IMR-90 (cell line): ENCODE measurements at regions not wholly inside any gene's neighbourhood (a gene's known extent, or its start where the extent isn't known, plus 50 kb on each side); places are given as distances from the start of the nearest gene placed in this dataset.

ENCODE experiments used
- ATAC-seq: fragments of 200-7000 bp; cut with Tn5 transposase; 2 replicates; pipeline ENCODE4 v1.9.1; 2020; ENCODE audit warnings: low read depth, mild to moderate bottlenecking, moderate library complexity
- BruUV-seq: library from RNA; stranded (reverse); fragments of 400-500 nt; replicated peaks from 2 replicates; lab custom pipeline; 2021; lab: Mats Ljungman, UMichigan
- CTCF ChIA-PET: fragments of 300-600 bp; formaldehyde crosslinking; extraction: SDS; loops from one replicate; lab custom pipeline; 2021; ENCODE audit warnings: antibody characterized with exemption; lab: Yijun Ruan, JAX
- POLR2A ChIA-PET: fragments of 300-600 bp; sonication (Branson Sonifier 250); formaldehyde crosslinking; loops from one replicate; lab custom pipeline; 2022; ENCODE audit warnings: antibody characterized with exemption; ENCODE audit not compliant: unreplicated experiment; lab: Charles Lee
- DNase-seq: peaks from one replicate; pipeline ENCODE4 v3.0.0; 2013
- H2AFZ ChIP-seq: replicated peaks from 2 replicates; pipeline ENCODE3; 2013; ENCODE audit warnings: low read length, mild to moderate bottlenecking; ENCODE audit not compliant: poor library complexity
- H2AK5ac ChIP-seq: 2 replicates; pipeline ENCODE4 v1.6.1; 2013; ENCODE audit warnings: low read depth, low read length, inconsistent platforms
- H2AK9ac ChIP-seq: replicated peaks from 2 replicates; pipeline ENCODE3; 2013; ENCODE audit warnings: mild to moderate bottlenecking, low read depth, low read length, moderate library complexity; ENCODE audit not compliant: poor library complexity
- H2BK120ac ChIP-seq: 2 replicates; pipeline ENCODE4 v1.6.1; 2013; ENCODE audit warnings: low read depth, low read length, inconsistent platforms
- H2BK15ac ChIP-seq: 3 replicates; pipeline ENCODE4 v1.6.1; 2013; ENCODE audit warnings: low read depth, low read length, inconsistent platforms
- H2BK20ac ChIP-seq: 2 replicates; pipeline ENCODE4 v1.6.1; 2013; ENCODE audit warnings: low read depth, mild to moderate bottlenecking, inconsistent platforms, low read length, moderate library complexity
- H2BK5ac ChIP-seq: 2 replicates; pipeline ENCODE4 v1.6.1; 2013; ENCODE audit warnings: mild to moderate bottlenecking, low read depth, low read length, inconsistent platforms; ENCODE audit not compliant: poor library complexity, severe bottlenecking
- H3K14ac ChIP-seq: replicated peaks from 2 replicates; pipeline ENCODE4 v1.6.1; 2013; ENCODE audit warnings: low read depth, low read length, inconsistent platforms
- H3K18ac ChIP-seq: 2 replicates; pipeline ENCODE4 v1.6.1; 2013; ENCODE audit warnings: low read depth, low read length, control low read depth
- H3K23ac ChIP-seq: 2 replicates; pipeline ENCODE4 v1.6.1; 2013; ENCODE audit warnings: low read depth, low read length, inconsistent platforms
- H3K27ac ChIP-seq: 2 replicates; pipeline ENCODE4 v1.5.1; 2013; ENCODE audit warnings: mild to moderate bottlenecking, control low read depth, low read length; ENCODE audit not compliant: insufficient read depth
- H3K27me3 ChIP-seq: 2 replicates; pipeline ENCODE4 v1.6.1; 2013; ENCODE audit warnings: low read length; ENCODE audit not compliant: control insufficient read depth, insufficient read depth
- H3K36me3 ChIP-seq: 2 replicates; pipeline ENCODE4 v1.6.1; 2013; ENCODE audit warnings: low read length, mixed read lengths; ENCODE audit not compliant: control insufficient read depth, insufficient read depth
- H3K4ac ChIP-seq: 2 replicates; pipeline ENCODE4 v1.6.1; 2013; ENCODE audit warnings: low read depth, low read length, inconsistent platforms
- H3K4me1 ChIP-seq: 2 replicates; pipeline ENCODE4 v1.6.1; 2013; ENCODE audit warnings: low read length, mixed read lengths; ENCODE audit not compliant: control insufficient read depth, insufficient read depth
- H3K4me2 ChIP-seq: 2 replicates; pipeline ENCODE4 v1.6.1; 2013; ENCODE audit warnings: low read depth, mild to moderate bottlenecking, control low read depth, low read length, moderate library complexity
- H3K4me3 ChIP-seq: 2 replicates; pipeline ENCODE4 v1.5.1; 2013; ENCODE audit warnings: low read depth, mild to moderate bottlenecking, control low read depth, low read length, moderate library complexity; ENCODE audit not compliant: insufficient read depth
- H3K56ac ChIP-seq: 2 replicates; pipeline ENCODE4 v1.6.1; 2013; ENCODE audit warnings: low read length, inconsistent platforms; ENCODE audit not compliant: insufficient read depth; ENCODE audit errors: extremely low read depth
- H3K79me1 ChIP-seq, 2 experiments: 2 replicates each; pipeline ENCODE4 v1.6.1; 2013; ENCODE audit warnings: low read length in 2 of 2, inconsistent platforms in 1 of 2, low read depth in 1 of 2
- H3K9ac ChIP-seq: 2 replicates; pipeline ENCODE4 v1.6.1; 2013; ENCODE audit warnings: low read depth, low read length, control low read depth
- H3K9me1 ChIP-seq: 2 replicates; pipeline ENCODE4 v1.6.1; 2013; ENCODE audit warnings: low read length, inconsistent platforms; ENCODE audit not compliant: insufficient read depth
- H3K9me3 ChIP-seq: 2 replicates; pipeline ENCODE4 v1.6.1; 2013; ENCODE audit warnings: low read length; ENCODE audit not compliant: control insufficient read depth, insufficient read depth
- H4K20me1 ChIP-seq: 2 replicates; pipeline ENCODE4 v1.6.1; 2013; ENCODE audit warnings: low read length, inconsistent platforms; ENCODE audit not compliant: insufficient read depth
- H4K5ac ChIP-seq: 2 replicates; pipeline ENCODE4 v1.6.1; 2013; ENCODE audit warnings: mild to moderate bottlenecking, low read depth, low read length, control low read depth
- H4K8ac ChIP-seq, 2 experiments: 2 replicates each; pipeline ENCODE4 v1.6.1; 2013; ENCODE audit warnings: low read depth in 2 of 2, low read length in 2 of 2, control low read depth in 1 of 2, inconsistent platforms in 1 of 2
- H4K91ac ChIP-seq: 2 replicates; pipeline ENCODE4 v1.6.1; 2013; ENCODE audit warnings: low read depth, low read length, inconsistent platforms; ENCODE audit not compliant: insufficient read depth
- CHD1 ChIP-seq: IDR thresholded peaks from 2 replicates; pipeline ENCODE4 v1.6.1; 2012; ENCODE audit warnings: low read depth, low read length, improper control_type of control experiment
- whole genome bisulfite sequencing, 2 experiments: methylation state at CpG; one replicate each; pipeline versions ENCODE4 v1.1.5 to v1.1.7; 2013; ENCODE audit warnings: missing lambda C conversion rate in 2 of 2; ENCODE audit not compliant: insufficient read length in 1 of 2; ENCODE audit errors: extremely low coverage in 2 of 2; 5-methylcytosine and 5-hydroxymethylcytosine counted together
- dilution Hi-C: fragments of 300-500 bp; cut with HindIII; formaldehyde crosslinking; loops from one replicate; pipeline ENCODE4 v1.14.3; 2018; ENCODE audit warnings: low sequenced_read_pairs; ENCODE audit not compliant: unreplicated experiment
- in situ Hi-C: fragments of 300-500 bp; cut with MboI; formaldehyde crosslinking; loops from 3 replicates; pipeline ENCODE4 v1.14.3; 2019; ENCODE audit warnings: low sequenced_read_pairs, inconsistent platforms, mixed read lengths
- intact Hi-C: fragments of 100-400 bp; cut with micrococcal nuclease; formaldehyde crosslinking; loops from 2 replicates; pipeline ENCODE4 v1.10.0; 2022
- TF ChIP-seq, protein P1 (sequence below): fragments of 150-350 bp; IDR thresholded peaks from 2 replicates; pipeline ENCODE4 v1.6.1; 2017; ENCODE audit warnings: mild to moderate bottlenecking, antibody characterized with exemption, low read length, low read depth

DNA sequence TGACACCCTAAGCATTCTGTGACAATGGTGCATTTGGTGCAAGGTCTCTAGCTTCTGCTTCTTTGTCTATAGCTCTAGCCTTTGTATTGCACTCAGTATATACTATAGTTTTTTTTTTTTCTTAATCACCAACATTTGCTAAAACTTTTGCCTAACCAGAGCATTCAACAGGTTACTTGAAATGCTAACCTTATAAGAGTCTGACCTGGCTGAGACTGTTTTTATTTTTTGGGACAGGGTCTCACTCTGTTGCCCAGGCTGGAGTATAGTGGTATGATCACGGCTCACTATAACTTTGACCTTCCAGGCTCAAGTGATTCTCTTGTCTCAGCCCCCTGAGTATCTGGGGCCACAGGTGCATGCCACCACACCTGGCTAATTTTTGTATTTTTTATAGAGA, 92.4 kb downstream of the ZNF365 start:
- H3K23ac ChIP-seq: no peak overlapping the region
- BruUV-seq: no TSS peak
- dilution Hi-C loops (no loop called here), in situ Hi-C loops (no loop called here), intact Hi-C loops (no loop called here)
- H4K5ac ChIP-seq: no peak overlapping the region
- no peak overlapping the region for H2BK20ac ChIP-seq
- H4K91ac ChIP-seq: no peak overlapping the region
- H3K27me3 ChIP-seq: no peaks in the 10 kb centered on the region
- H3K79me1 ChIP-seq: no peaks in the 10 kb centered on the region
- no peak for DNase-seq
- no peaks in the 10 kb centered on the region for H3K9me1 ChIP-seq
- no peak overlapping the region for H4K8ac ChIP-seq
- H2AFZ ChIP-seq: no peak overlapping the region
- H3K56ac ChIP-seq: no peak overlapping the region
- no peak overlapping the region for H3K18ac ChIP-seq
- no peak overlapping the region for H3K9ac ChIP-seq
- no peaks in the 10 kb centered on the region for H3K4me1 ChIP-seq
- TF ChIP-seq, protein P1, sequence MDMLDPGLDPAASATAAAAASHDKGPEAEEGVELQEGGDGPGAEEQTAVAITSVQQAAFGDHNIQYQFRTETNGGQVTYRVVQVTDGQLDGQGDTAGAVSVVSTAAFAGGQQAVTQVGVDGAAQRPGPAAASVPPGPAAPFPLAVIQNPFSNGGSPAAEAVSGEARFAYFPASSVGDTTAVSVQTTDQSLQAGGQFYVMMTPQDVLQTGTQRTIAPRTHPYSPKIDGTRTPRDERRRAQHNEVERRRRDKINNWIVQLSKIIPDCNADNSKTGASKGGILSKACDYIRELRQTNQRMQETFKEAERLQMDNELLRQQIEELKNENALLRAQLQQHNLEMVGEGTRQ: no peak
- TF ChIP-seq CHD1: no peak
- H2AK9ac ChIP-seq: no peak overlapping the region
- no peak overlapping the region for H3K27ac ChIP-seq
- no peak overlapping the region for H2BK120ac ChIP-seq
- WGBS, 2 experiments: no CpG with 5 or more reads among the region's 1 CpG
- no peak overlapping the region for H3K14ac ChIP-seq
- ChIA-PET POLR2A (no interaction called here), CTCF (no interaction called here)
- peaks cover 9% of the 10 kb centered on the region for H3K9me3 ChIP-seq
- H4K20me1 ChIP-seq: no peaks in the 10 kb centered on the region
- no peak for ATAC-seq
- H2BK5ac ChIP-seq: no peak overlapping the region
- no peak overlapping the region for H2BK15ac ChIP-seq
- H3K4me3 ChIP-seq: no peak overlapping the region
- H3K36me3 ChIP-seq: no peaks in the 10 kb centered on the region
- no peak overlapping the region for H3K4ac ChIP-seq
- no peak overlapping the region for H2AK5ac ChIP-seq
- no peak overlapping the region for H3K4me2 ChIP-seq
